ENCODE measurements at regions not wholly inside any gene's neighbourhood (a gene's known extent, or its start where the extent isn't known, plus 50 kb on each side); places are given as distances from the start of the nearest gene placed in this dataset.

- DNase-seq (ENCODE audit: low read depth), result no peak
These were observed 313.2 kb downstream of the PIK3C3 start for GRCh38 chr18:42268186-42268725.

- DNase-seq (ENCODE audit: low read depth), result no peak
These were observed 313.8 kb downstream of the PIK3C3 start for GRCh38 chr18:42268798-42269197.

- no peak for DNase-seq (ENCODE audit: low read depth)
These were observed 316.8 kb downstream of the PIK3C3 start for GRCh38 chr18:42271647-42272414.

- peak; percentile 30 for DNase-seq (ENCODE audit: low read depth)
These were observed 319.6 kb downstream of the PIK3C3 start for GRCh38 chr18:42274488-42275137.

GRCh38 chr18:42275138-42275535, 320.1 kb downstream of the PIK3C3 start:
- DNase-seq (ENCODE audit: low read depth), result no peak

- DNase-seq (ENCODE audit: low read depth), result no peak
These were observed 321.1 kb downstream of the PIK3C3 start for GRCh38 chr18:42275949-42276730.

- no peak for DNase-seq (ENCODE audit: low read depth)
These were observed 326.1 kb downstream of the PIK3C3 start for GRCh38 chr18:42281124-42281523.

- DNase-seq (ENCODE audit: low read depth), result no peak
These were observed 326.8 kb downstream of the PIK3C3 start for GRCh38 chr18:42281851-42282250.

- no peak for DNase-seq (ENCODE audit: low read depth)
These were observed 332.0 kb downstream of the PIK3C3 start for GRCh38 chr18:42287047-42287446.

GRCh38 chr18:42288129-42288528, 333.1 kb downstream of the PIK3C3 start:
- no peak for DNase-seq (ENCODE audit: low read depth)

GRCh38 chr18:42289526-42289925, 334.5 kb downstream of the PIK3C3 start:
- no peak for DNase-seq (ENCODE audit: low read depth)

GRCh38 chr18:42290318-42291307, 335.6 kb downstream of the PIK3C3 start:
- DNase-seq (ENCODE audit: low read depth), result no peak

- no peak for DNase-seq (ENCODE audit: low read depth)
These were observed 337.6 kb downstream of the PIK3C3 start for GRCh38 chr18:42292654-42293053.

- no peak for DNase-seq (ENCODE audit: low read depth)
These were observed 341.2 kb downstream of the PIK3C3 start for GRCh38 chr18:42296192-42296591.

- DNase-seq (ENCODE audit: low read depth), result no peak
These were observed 341.7 kb downstream of the PIK3C3 start for GRCh38 chr18:42296723-42297122.

GRCh38 chr18:42298759-42299675, 344.0 kb downstream of the PIK3C3 start:
- peak; percentile 65 for DNase-seq (ENCODE audit: low read depth)

GRCh38 chr18:42305869-42306593, 351.0 kb downstream of the PIK3C3 start:
- DNase-seq (ENCODE audit: low read depth), result no peak

GRCh38 chr18:42306594-42306980, 351.6 kb downstream of the PIK3C3 start:
- DNase-seq (ENCODE audit: low read depth), result no peak

GRCh38 chr18:42310956-42311355, 355.9 kb downstream of the PIK3C3 start:
- DNase-seq (ENCODE audit: low read depth), result no peak

GRCh38 chr18:42326752-42327151, 371.7 kb downstream of the PIK3C3 start:
- no peak for DNase-seq (ENCODE audit: low read depth)
